Mesodermal cell (in vitro differentiated cells): ENCODE measurements at regions not wholly inside any gene's neighbourhood (a gene's known extent, or its start where the extent isn't known, plus 50 kb on each side); places are given as distances from the start of the nearest gene placed in this dataset.
"Not testable (repeated sequence)": the region's sequence is repeated elsewhere in the genome, so short reads cannot be mapped to it uniquely, and the experiment has no call there.

Experiments
- H3K27ac ChIP-seq: 2 replicates; pipeline ENCODE4 v1.7.0; 2013; ENCODE audit warnings: mild to moderate bottlenecking, low read depth, low read length, moderate library complexity; ENCODE audit not compliant: severe bottlenecking
- H3K36me3 ChIP-seq: 2 replicates; pipeline ENCODE4 v1.7.1; 2013; ENCODE audit warnings: mild to moderate bottlenecking, low read length, moderate library complexity; ENCODE audit not compliant: control insufficient read depth, insufficient read depth
- H3K4me1 ChIP-seq: one replicate; pipeline ENCODE4 v1.7.1; 2013; ENCODE audit warnings: mild to moderate bottlenecking, low read length; ENCODE audit not compliant: insufficient read depth, control insufficient read depth, poor library complexity, severe bottlenecking
- H3K4me3 ChIP-seq: 2 replicates; pipeline ENCODE4 v1.7.0; 2013; ENCODE audit warnings: low read length, control low read depth, mild to moderate bottlenecking; ENCODE audit not compliant: insufficient read depth, poor library complexity, severe bottlenecking; ENCODE audit errors: extremely low read depth
- H3K9me3 ChIP-seq: 2 replicates; pipeline ENCODE4 v1.7.1; 2013; ENCODE audit warnings: mild to moderate bottlenecking, low read length, moderate library complexity; ENCODE audit not compliant: control insufficient read depth
- WGBS, 2 experiments: methylation state at CpG; one replicate each; pipeline ENCODE4 v1.1.5; 2013; ENCODE audit warnings: missing lambda C conversion rate in 2 of 2; ENCODE audit not compliant: insufficient coverage in 2 of 2; 5-methylcytosine and 5-hydroxymethylcytosine counted together

DNA sequence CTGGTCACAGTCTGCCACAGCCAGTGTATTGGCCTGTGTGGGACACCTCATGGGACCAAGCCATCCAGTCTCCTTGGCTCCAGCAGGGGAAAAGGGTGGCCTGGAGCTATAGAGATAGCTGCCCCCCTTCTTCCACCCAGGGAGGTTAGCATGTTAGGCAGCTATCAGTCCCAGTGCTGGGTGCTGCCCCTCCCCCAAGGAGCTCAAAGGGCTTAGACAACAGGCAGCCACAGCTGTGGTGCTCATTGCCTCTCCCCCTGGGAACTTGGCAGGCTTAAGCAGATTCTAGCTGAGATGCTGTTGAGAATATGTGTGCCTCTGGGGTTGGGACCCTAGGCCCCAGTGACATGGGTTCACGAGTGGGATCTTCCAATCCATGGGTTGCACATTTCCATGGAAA lies 226.0 kb upstream of the PTGER4 start:
- no peak overlapping the region for H3K27ac ChIP-seq

DNA sequence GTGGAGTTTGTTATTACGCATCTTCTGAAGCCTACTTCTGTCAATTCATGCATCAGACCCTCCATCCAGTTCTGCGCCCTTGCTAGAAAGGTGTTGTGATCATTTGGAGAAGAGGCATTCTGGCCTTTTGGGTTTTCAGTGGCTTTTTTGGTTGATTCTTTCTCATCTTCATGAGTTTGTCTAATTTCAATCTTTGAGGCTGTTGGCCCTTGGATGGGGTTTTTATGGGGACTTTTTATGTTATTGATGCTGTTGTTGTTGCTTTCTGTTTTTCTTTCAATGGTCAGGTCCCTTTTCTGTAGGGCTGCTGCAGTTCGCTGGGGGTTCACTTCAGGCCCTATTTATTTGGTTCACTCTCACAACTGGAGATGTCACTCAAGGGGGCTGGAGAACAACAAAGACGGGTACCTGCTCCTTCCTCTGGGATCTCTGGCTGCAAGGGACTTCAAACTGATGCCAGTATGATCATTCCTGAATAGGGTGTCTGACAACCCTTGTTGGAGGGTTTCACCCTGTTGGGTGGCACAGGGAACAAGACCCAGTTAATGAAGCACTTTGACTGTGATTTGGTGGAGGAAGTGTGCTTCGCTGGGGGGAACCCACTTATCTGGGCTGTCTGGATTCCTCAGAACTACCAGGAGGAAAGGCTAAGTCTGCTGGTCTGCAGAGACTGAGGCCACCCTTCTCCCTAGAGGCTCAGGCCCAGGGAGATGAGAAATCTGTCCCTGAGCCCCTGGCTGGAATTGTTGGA lies 226.7 kb upstream of the PTGER4 start:
- 83 to 90% methylated on average over 2 to 3 of the region's 5 CpGs for WGBS, 2 experiments
- H3K4me1 ChIP-seq: no peaks in the 10 kb centered on the region
- H3K36me3 ChIP-seq: no peaks in the 10 kb centered on the region
- no peaks in the 10 kb centered on the region for H3K9me3 ChIP-seq
- H3K4me3 ChIP-seq: no peak overlapping the region
- H3K27ac ChIP-seq: no peak overlapping the region

More for the DNA sequence above, 226.0 kb upstream of the PTGER4 start:
- H3K9me3 ChIP-seq: no peaks in the 10 kb centered on the region
- H3K4me1 ChIP-seq: no peaks in the 10 kb centered on the region
- H3K36me3 ChIP-seq: no peaks in the 10 kb centered on the region
- H3K4me3 ChIP-seq: no peak overlapping the region
- WGBS, 2 experiments: 90% methylated on average over 1 of the region's 1 CpG; no CpG with 5 or more reads in 1 of the 2 experiments

- no CpG with 5 or more reads among the region's 1 CpG for WGBS, 2 experiments
These were observed 232.3 kb upstream of the PTGER4 start for GRCh38 chr5:40447438-40447837.

DNA sequence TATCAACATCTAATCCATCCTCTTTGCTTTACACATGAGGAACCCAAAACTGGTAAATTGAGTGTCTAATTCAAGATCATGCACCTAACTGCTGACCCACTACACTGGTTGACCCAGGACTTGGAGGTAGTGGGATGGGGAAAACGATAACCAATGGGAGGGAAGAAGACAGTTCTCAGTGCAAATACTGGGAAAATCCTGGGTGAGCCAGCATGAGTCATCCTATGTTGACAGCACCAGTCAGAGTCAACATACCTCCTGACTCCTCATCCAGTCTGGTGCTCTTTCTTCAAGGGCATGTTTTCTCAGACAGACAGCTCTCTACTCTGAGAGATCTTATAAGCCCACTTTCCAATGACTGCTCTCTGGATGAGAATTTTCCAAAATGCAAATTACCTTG lies 232.8 kb upstream of the PTGER4 start:
- WGBS, 2 experiments: no CpG with 5 or more reads among the region's 1 CpG
- Histone ChIP-seq H3K9me3 (peaks cover 6% of the 10 kb centered on the region), H3K4me1 (no peaks in the 10 kb centered on the region), H3K4me3 (no peak overlapping the region), H3K36me3 (no peaks in the 10 kb centered on the region), H3K27ac (no peak overlapping the region)

More at GRCh38 chr5:40447438-40447837, 232.3 kb upstream of the PTGER4 start:
- no peak overlapping the region for H3K4me3 ChIP-seq
- no peaks in the 10 kb centered on the region for H3K4me1 ChIP-seq
- H3K27ac ChIP-seq: no peak overlapping the region
- peaks cover 6% of the 10 kb centered on the region for H3K9me3 ChIP-seq
- H3K36me3 ChIP-seq: no peaks in the 10 kb centered on the region

DNA sequence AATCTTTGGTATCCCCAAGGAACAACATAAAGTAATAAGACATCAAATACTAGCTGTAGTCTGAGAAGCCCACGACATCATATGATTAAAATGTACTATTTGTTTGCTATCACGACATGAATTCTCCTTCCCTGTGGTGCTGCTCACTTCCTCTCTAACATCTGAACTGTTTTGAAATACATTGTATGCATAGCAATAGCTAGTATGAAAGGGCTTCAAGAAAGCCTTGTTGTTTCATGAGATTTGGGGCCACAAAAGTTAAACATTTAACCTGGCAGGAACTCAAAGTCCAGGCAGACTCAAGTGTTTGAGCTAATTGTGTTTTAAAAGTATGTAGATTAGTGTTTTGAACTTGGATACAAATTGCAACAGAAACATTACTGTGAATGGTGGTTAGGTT lies 237.4 kb upstream of the PTGER4 start:
- no peak overlapping the region for H3K27ac ChIP-seq
- H3K4me3 ChIP-seq: no peak overlapping the region
- no CpG with 5 or more reads among the region's 2 CpGs for WGBS, 2 experiments
- peaks cover 6% of the 10 kb centered on the region for H3K9me3 ChIP-seq
- no peaks in the 10 kb centered on the region for H3K4me1 ChIP-seq
- no peaks in the 10 kb centered on the region for H3K36me3 ChIP-seq

GRCh38 chr5:40441733-40442132 lies 238.0 kb upstream of the PTGER4 start:
- Histone ChIP-seq H3K9me3 (peaks cover 4% of the 10 kb centered on the region), H3K27ac (no peak overlapping the region), H3K36me3 (no peaks in the 10 kb centered on the region), H3K4me3 (no peak overlapping the region), H3K4me1 (no peaks in the 10 kb centered on the region)
- 100% methylated on average over 1 of the region's 4 CpGs; no CpG with 5 or more reads in 1 of the 2 experiments for WGBS, 2 experiments

DNA sequence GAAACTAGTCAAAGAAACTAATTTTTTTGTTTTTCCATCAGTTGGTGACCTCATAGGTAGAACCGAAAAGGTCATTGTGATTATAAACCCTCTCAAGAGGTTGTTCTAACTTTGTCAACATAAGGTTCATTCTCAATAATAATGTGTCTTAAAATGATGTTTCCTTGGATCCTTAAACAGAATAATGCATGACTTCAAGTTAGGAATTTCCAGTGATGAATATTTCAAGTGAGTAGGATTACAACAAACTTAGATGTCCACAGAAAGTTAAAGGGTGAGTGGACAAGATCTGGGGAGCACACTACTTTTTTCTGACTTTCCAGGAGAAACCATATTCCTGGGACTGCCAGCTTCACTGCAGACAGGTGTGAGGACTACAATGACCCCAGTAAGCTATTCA lies 239.0 kb upstream of the PTGER4 start:
- Histone ChIP-seq H3K9me3 (peaks cover 4% of the 10 kb centered on the region), H3K27ac (no peak overlapping the region)

GRCh38 chr5:40439103-40439502 lies 240.6 kb upstream of the PTGER4 start:
- no CpG with 5 or more reads among the region's 3 CpGs for WGBS, 2 experiments
- not testable (repeated sequence) for H3K4me3 ChIP-seq, H3K9me3 ChIP-seq, H3K27ac ChIP-seq, H3K4me1 ChIP-seq, H3K36me3 ChIP-seq

More for the DNA sequence above, 239.0 kb upstream of the PTGER4 start:
- Histone ChIP-seq H3K4me3 (no peak overlapping the region), H3K4me1 (no peaks in the 10 kb centered on the region), H3K36me3 (no peaks in the 10 kb centered on the region)
- no CpG with 5 or more reads among the region's 1 CpG for whole genome bisulfite sequencing, 2 experiments

DNA sequence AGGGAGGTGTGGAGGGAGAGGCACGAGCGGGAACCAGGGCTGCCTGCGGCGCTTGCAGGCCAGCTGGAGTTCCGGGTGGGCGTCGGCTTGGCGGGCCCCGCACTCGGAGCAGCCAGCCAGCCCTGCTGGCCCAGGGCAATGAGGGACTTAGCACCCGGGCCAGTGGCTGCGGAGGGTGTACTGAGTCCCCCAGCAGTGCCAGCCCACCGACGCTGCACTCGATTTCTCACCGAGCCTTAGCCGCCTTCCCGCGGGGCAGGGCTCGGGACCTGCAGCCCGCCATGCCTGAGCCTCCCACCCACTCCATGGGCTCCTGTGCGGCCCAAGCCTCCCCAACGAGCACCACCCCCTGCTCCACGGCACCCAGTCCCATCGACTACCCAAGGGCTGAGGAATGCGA lies 241.1 kb upstream of the PTGER4 start:
- 93 to 98% methylated on average over 16 of the region's 26 CpGs for WGBS, 2 experiments
- H3K36me3 ChIP-seq, H3K4me3 ChIP-seq, H3K27ac ChIP-seq, H3K9me3 ChIP-seq, H3K4me1 ChIP-seq: not testable (repeated sequence)

DNA sequence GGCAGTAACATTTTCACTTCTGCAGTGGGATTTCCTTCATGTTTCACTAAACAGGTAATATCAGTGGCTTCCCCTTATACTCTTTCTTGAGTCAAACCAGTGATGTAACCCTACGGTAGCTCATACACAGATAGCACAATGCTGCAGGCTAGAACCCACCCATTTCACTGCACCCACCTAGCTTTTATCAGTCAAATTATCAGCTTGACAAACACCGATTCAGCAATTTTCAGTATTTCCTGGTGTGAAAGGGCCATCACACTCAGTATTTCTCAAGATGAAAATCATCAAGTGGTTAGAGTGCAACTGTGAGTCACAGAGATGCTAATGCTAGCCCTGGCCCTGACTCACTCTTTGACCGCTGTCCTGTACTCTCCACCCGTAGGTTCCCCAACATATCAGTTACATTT lies 242.3 kb upstream of the PTGER4 start:
- H3K27ac ChIP-seq: no peak overlapping the region
- no peaks in the 10 kb centered on the region for H3K36me3 ChIP-seq
- no peak overlapping the region for H3K4me3 ChIP-seq
- WGBS, 2 experiments: 77 to 93% methylated on average over 2 of the region's 4 CpGs
- H3K9me3 ChIP-seq: no peaks in the 10 kb centered on the region
- no peaks in the 10 kb centered on the region for H3K4me1 ChIP-seq

GRCh38 chr5:40436535-40437237 lies 243.0 kb upstream of the PTGER4 start:
- Histone ChIP-seq H3K36me3 (no peaks in the 10 kb centered on the region), H3K4me1 (no peaks in the 10 kb centered on the region), H3K4me3 (no peak overlapping the region), H3K9me3 (no peaks in the 10 kb centered on the region), H3K27ac (no peak overlapping the region)
- 95 to 96% methylated on average over 6 to 8 of the region's 9 CpGs for WGBS, 2 experiments
